PC-9 (cell line): ENCODE measurements at regions not wholly inside any gene's neighbourhood (a gene's known extent, or its start where the extent isn't known, plus 50 kb on each side); places are given as distances from the start of the nearest gene placed in this dataset.
"Not testable (repeated sequence)": the region's sequence is repeated elsewhere in the genome, so short reads cannot be mapped to it uniquely, and the experiment has no call there.

Experiments used
- BruUV-seq: library from RNA; stranded (reverse); fragments of 400-500 nt; replicated peaks from 2 replicates; lab custom pipeline; 2021; lab: Mats Ljungman, UMichigan
- CTCF ChIA-PET: fragments of 300-600 bp; sonication (Branson Sonifier 250); formaldehyde crosslinking; loops from one replicate; lab custom pipeline; 2022; ENCODE audit warnings: antibody characterized with exemption; lab: Charles Lee
- POLR2A ChIA-PET: fragments of 300-600 bp; sonication (Branson Sonifier 250); formaldehyde crosslinking; loops from one replicate; lab custom pipeline; 2022; ENCODE audit warnings: antibody characterized with exemption; ENCODE audit not compliant: unreplicated experiment; lab: Charles Lee
- DNase-seq, 2 experiments: peaks; one replicate each; pipeline versions ENCODE4 v3.0.0 to v3.0.0-alpha.2; 2015 to 2022; ENCODE audit warnings: mixed read lengths in 1 of 2
- H2AFZ ChIP-seq: fragments of 200-600 bp; sonication (generic); 2 replicates; pipeline ENCODE4 v1.8.1; 2017; ENCODE audit warnings: antibody characterized with exemption
- H3F3A ChIP-seq: fragments of 200-600 bp; sonication (generic); 2 replicates; pipeline ENCODE4 v1.8.1; 2017; ENCODE audit warnings: antibody characterized with exemption, mild to moderate bottlenecking, low read depth; ENCODE audit not compliant: insufficient read depth
- H3K27ac ChIP-seq: fragments of 200-600 bp; sonication (generic); 2 replicates; pipeline ENCODE4 v1.6.1; 2016; ENCODE audit warnings: mixed run types
- H3K27me3 ChIP-seq: fragments of 200-600 bp; sonication (generic); 2 replicates; pipeline ENCODE4 v1.6.1; 2016; ENCODE audit warnings: low read depth, mixed run types; ENCODE audit not compliant: insufficient read depth
- H3K36me3 ChIP-seq: fragments of 200-600 bp; sonication (generic); 2 replicates; pipeline ENCODE4 v1.6.1; 2016; ENCODE audit warnings: low read depth, mixed run types
- H3K4me1 ChIP-seq: fragments of 200-600 bp; sonication (generic); replicated peaks from 2 replicates; pipeline ENCODE4 v1.6.1; 2016; ENCODE audit warnings: mixed run types; ENCODE audit not compliant: insufficient read depth
- H3K4me2 ChIP-seq: fragments of 200-600 bp; sonication (generic); 2 replicates; pipeline ENCODE4 v1.6.1; 2017; ENCODE audit warnings: mixed run types
- H3K4me3 ChIP-seq: fragments of 200-600 bp; sonication (generic); 2 replicates; pipeline ENCODE4 v1.6.1; 2016; ENCODE audit warnings: mixed run types
- H3K79me2 ChIP-seq: fragments of 200-600 bp; sonication (generic); 2 replicates; pipeline ENCODE4 v1.6.1; 2017; ENCODE audit warnings: low read depth, mixed run types
- H3K9me2 ChIP-seq: fragments of 200-600 bp; sonication (generic); 2 replicates; pipeline ENCODE4 v1.8.1; 2017; ENCODE audit warnings: mild to moderate bottlenecking; ENCODE audit not compliant: insufficient read depth
- H3K9me3 ChIP-seq: fragments of 200-600 bp; sonication (generic); 2 replicates; pipeline ENCODE4 v1.8.1; 2016; ENCODE audit warnings: low read depth; ENCODE audit not compliant: insufficient read depth
- H4K20me1 ChIP-seq: fragments of 200-600 bp; sonication (generic); 2 replicates; pipeline ENCODE4 v1.8.1; 2017; ENCODE audit not compliant: insufficient read depth
- CTCF ChIP-seq: fragments of 200-600 bp; sonication (generic); conservative IDR thresholded peaks from 2 replicates; pipeline ENCODE4 v1.6.1; 2017; ENCODE audit warnings: mixed run types, antibody characterized with exemption, mild to moderate bottlenecking, moderate library complexity
- EZH2 ChIP-seq: fragments of 200-600 bp; sonication (generic); IDR thresholded peaks from 2 replicates; pipeline ENCODE4 v1.8.0; 2017; ENCODE audit warnings: antibody characterized with exemption, low read depth
- intact Hi-C: fragments of 100-400 bp; cut with micrococcal nuclease; formaldehyde crosslinking; loops from one replicate; pipeline ENCODE4 v1.10.0; 2022; ENCODE audit not compliant: unreplicated experiment

- no peaks in the 10 kb centered on the region for H3K4me1 ChIP-seq
- no peak for DNase-seq
- no peak overlapping the region for H3K27ac ChIP-seq
- no peaks in the 10 kb centered on the region for H3F3A ChIP-seq
- H3K4me2 ChIP-seq = no peak overlapping the region
- POLR2A ChIA-PET = no interaction called here
- H3K36me3 ChIP-seq = no peaks in the 10 kb centered on the region
- BruUV-seq = no TSS peak
- intact Hi-C loops = no loop called here
- no peaks in the 10 kb centered on the region for H3K27me3 ChIP-seq
- TF ChIP-seq CTCF (no peak), EZH2 (no peak)
- H3K9me3 ChIP-seq = no peaks in the 10 kb centered on the region
- H3K9me2 ChIP-seq = no peaks in the 10 kb centered on the region
- no peaks in the 10 kb centered on the region for H4K20me1 ChIP-seq
- H3K4me3 ChIP-seq = no peak overlapping the region
- CTCF ChIA-PET = no interaction called here
- H3K79me2 ChIP-seq = no peaks in the 10 kb centered on the region
- H2AFZ ChIP-seq = no peak overlapping the region
These were observed 383.7 kb upstream of the MAGEB18 start for GRCh38 chrX:25754399-25754798.

- H3K27ac ChIP-seq = no peak overlapping the region
- intact Hi-C loops = no loop called here
- no peaks in the 10 kb centered on the region for H3K36me3 ChIP-seq
- ChIA-PET CTCF (no interaction called here), POLR2A (no interaction called here)
- H3K9me2 ChIP-seq = no peaks in the 10 kb centered on the region
- no peak overlapping the region for H3K4me2 ChIP-seq
- H2AFZ ChIP-seq = no peak overlapping the region
- H4K20me1 ChIP-seq = no peaks in the 10 kb centered on the region
- H3F3A ChIP-seq = no peaks in the 10 kb centered on the region
- no peaks in the 10 kb centered on the region for H3K27me3 ChIP-seq
- BruUV-seq = no TSS peak
- H3K4me1 ChIP-seq = no peaks in the 10 kb centered on the region
- no peaks in the 10 kb centered on the region for H3K79me2 ChIP-seq
- TF ChIP-seq CTCF (no peak), EZH2 (no peak)
- no peak overlapping the region for H3K4me3 ChIP-seq
- DNase-seq = no peak
- H3K9me3 ChIP-seq = no peaks in the 10 kb centered on the region
These were observed 382.9 kb upstream of the MAGEB18 start for GRCh38 chrX:25755194-25755593.

- POLR2A ChIA-PET = no interaction called here
- Histone ChIP-seq H3K4me2 (no peak overlapping the region), H3K9me3 (no peaks in the 10 kb centered on the region), H3K36me3 (no peaks in the 10 kb centered on the region), H3F3A (no peaks in the 10 kb centered on the region), H3K27ac (no peak overlapping the region), H3K4me1 (no peaks in the 10 kb centered on the region), H2AFZ (no peak overlapping the region), H3K9me2 (no peaks in the 10 kb centered on the region), H3K4me3 (no peak overlapping the region), H4K20me1 (no peaks in the 10 kb centered on the region), H3K27me3 (no peaks in the 10 kb centered on the region), H3K79me2 (no peaks in the 10 kb centered on the region)
- no peak for TF ChIP-seq CTCF
- CTCF ChIA-PET = no interaction called here
- intact Hi-C loops = no loop called here
- no peak for DNase-seq
- BruUV-seq = no TSS peak
These were observed 375.5 kb upstream of the MAGEB18 start for GRCh38 chrX:25762656-25763055.

- CTCF ChIA-PET, H3K79me2 ChIP-seq, H3K9me2 ChIP-seq, POLR2A ChIA-PET, H4K20me1 ChIP-seq, H3K36me3 ChIP-seq, H3K4me3 ChIP-seq, DNase-seq, H3K9me3 ChIP-seq, H3K4me1 ChIP-seq, intact Hi-C loops, H2AFZ ChIP-seq, H3K27me3 ChIP-seq, H3K27ac ChIP-seq, H3F3A ChIP-seq, H3K4me2 ChIP-seq, BruUV-seq: not testable (repeated sequence)
These were observed 366.3 kb upstream of the MAGEB18 start for GRCh38 chrX:25771853-25772252.

- BruUV-seq, H3K27ac ChIP-seq, intact Hi-C loops, H4K20me1 ChIP-seq, H3K27me3 ChIP-seq, H3K9me3 ChIP-seq, H3F3A ChIP-seq, H3K4me1 ChIP-seq, H3K4me2 ChIP-seq, H3K36me3 ChIP-seq, H3K4me3 ChIP-seq, DNase-seq, POLR2A ChIA-PET, CTCF ChIA-PET, H3K79me2 ChIP-seq, H2AFZ ChIP-seq, H3K9me2 ChIP-seq: not testable (repeated sequence)
These were observed 340.3 kb upstream of the MAGEB18 start for GRCh38 chrX:25797796-25798195.
